Amniotic stem cell (primary cell): ENCODE measurements at regions not wholly inside any gene's neighbourhood (a gene's known extent, or its start where the extent isn't known, plus 50 kb on each side); places are given as distances from the start of the nearest gene placed in this dataset.
"Not testable (repeated sequence)": the region's sequence is repeated elsewhere in the genome, so short reads cannot be mapped to it uniquely, and the experiment has no call there.

Experiments used
- DNase-seq: peaks from one replicate; lab custom pipeline; 2025; lab: John Stamatoyannopoulos, UW

DNA sequence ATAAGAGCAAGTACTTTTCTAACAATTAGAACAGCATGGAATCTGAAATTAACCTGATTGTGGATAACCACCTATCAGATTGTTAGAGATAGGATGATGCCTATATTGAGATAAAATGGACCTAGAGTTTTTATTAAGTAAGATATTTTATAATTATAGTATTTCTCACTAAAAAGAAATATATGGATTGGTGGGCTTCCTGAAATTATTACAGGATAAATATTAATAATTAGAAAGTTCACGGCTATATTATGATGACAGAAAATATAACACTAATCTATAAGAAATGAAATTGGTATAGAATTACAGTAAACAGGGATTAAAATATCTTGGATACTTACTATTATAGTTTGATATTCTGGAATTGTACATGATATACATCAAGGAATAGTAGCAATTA, 378.0 kb upstream of the SPRY2 start:
- DNase-seq, result no peak

DNA sequence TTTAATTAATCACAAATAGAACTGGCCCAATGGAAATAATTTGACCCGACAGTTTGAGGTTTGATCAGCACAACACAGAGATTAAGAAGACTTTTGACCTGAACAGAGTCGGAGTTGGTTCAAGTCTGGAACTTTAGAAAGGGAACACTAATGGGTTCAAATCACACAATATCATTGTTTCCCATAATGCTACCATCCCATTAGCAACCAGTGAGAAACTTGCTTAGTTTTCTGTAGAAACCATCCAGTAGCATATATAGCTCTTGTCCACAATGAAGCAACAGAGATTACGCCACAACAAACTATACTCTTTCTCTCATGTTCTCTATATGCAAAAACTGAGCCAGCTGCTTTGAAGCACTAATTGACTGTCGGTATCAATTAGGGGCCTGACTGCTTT, 376.9 kb upstream of the SPRY2 start:
- no peak for DNase-seq

DNA sequence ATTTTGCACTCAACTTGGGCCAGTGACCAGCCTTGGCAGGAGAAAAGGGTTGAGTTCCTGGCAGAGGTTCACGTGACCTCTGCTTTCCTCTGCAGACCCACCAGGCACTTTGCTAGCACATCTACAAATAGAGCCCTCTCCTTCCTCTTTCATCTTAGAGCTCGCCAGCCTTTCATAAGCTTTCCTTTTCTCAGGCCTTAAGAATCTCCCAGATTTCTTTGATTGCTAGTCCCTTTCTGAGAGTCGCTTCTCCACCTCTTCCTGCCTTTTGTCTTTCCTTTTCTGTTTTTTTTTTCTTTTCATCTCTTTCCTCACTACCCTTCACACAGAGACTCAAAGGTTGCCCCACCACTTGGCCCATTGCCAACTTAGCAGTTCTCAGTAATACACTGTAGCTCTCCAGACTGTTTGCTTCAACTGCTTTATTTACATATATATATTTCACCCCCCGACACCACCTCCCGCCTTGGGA, 375.7 kb upstream of the SPRY2 start:
- DNase-seq, result no peak

DNA sequence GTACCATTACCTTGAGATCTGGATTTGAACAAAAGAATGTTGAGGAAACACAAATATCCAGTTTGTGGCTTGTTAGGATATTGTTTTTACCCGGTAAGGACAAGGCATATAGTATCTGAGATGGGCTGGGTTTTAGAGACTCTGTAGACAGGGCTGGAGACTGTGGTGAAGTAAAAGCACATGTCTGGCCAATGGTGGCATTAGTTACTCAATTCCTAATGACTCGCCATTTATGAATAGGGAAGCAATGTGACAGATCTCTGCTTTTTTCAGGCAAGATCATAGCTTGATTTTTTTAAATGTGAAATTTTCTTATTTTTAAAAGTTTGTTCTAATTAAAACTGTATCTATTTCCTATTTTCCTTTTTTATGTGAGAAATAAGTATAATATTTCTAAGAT, 371.1 kb upstream of the SPRY2 start:
- DNase-seq, result no peak

DNA sequence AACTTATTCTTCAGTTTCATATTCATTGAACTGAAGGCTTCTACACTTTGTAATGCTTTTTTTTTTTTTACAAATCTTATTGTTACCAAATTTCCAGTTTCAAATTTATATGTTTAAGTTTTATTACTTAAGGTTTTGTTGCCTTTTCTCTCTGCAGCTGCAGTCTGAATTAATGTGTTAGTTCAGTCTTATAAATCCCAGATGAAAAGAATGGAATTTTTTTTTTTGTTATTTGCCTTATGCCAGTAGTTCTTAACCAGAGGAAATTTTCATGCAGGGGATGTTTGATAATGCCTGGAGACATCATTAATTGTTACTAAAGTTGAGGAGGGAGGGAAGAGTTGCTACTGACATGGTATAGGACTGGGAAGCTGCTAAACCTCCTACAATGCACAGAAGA, 367.9 kb upstream of the SPRY2 start:
- DNase-seq, result no peak

DNA sequence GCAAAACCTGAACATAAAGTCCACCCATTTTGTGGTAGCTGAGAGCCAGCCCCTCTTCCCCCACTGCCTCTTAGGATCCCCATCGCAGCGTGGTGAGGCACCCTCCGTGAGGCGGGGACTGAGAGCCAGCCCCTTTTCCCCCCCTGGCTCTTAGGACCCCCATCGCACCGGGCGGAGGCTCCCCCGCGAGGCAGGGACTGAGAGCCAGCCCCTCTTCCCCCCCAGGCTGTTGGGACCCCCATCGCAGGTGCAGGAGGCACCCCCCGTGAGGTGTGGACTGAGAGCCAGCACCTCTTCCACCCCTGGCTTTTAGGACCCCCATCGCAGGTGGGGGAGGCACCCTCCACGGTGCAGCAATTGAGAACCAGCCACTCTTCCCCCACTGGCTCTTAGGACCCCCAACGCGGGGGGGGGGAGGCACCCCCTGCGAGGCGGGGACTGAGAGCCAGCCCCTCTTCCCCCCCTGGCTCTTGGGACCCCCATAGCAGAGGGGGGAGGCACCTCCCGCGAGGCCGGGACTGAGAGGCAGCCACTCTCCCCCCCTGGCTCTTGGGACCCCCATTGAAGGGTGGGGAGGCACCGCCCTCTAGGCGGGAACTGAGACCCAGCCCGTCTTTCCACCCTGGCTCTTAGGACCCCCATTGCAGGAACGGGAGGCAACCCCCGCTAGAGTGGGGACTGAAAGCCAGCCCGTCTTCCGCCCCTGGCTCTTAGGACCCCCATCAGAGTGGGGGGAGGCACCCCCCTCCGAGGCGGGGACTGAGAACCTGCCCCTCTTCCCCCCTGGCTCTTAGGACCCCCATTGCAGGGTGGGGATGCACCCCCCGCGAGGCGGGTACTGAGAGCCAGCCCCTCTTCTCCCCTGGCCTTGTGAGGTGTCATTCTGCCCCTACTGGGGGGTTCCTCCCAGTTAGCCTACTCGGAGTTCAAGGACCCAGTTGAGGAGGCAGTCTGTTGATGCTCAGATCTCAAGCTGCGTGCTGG, 366.4 kb upstream of the SPRY2 start:
- DNase-seq, result no peak

DNA sequence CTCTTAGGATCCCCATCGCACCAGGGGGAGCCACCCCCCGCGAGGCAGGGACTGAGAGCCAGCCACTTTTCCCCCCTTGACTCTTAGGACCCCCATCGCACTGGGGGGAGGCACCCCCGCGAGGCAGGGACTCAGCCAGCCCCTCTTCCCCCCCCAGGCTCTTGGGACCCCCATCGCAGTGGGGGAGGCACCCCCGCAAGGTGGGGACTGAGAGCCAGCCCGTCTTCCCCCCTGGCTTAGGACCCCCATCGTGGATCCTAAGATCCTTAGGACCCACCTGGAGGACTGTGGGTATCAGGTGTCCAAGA, 365.2 kb upstream of the SPRY2 start:
- no peak for DNase-seq

DNA sequence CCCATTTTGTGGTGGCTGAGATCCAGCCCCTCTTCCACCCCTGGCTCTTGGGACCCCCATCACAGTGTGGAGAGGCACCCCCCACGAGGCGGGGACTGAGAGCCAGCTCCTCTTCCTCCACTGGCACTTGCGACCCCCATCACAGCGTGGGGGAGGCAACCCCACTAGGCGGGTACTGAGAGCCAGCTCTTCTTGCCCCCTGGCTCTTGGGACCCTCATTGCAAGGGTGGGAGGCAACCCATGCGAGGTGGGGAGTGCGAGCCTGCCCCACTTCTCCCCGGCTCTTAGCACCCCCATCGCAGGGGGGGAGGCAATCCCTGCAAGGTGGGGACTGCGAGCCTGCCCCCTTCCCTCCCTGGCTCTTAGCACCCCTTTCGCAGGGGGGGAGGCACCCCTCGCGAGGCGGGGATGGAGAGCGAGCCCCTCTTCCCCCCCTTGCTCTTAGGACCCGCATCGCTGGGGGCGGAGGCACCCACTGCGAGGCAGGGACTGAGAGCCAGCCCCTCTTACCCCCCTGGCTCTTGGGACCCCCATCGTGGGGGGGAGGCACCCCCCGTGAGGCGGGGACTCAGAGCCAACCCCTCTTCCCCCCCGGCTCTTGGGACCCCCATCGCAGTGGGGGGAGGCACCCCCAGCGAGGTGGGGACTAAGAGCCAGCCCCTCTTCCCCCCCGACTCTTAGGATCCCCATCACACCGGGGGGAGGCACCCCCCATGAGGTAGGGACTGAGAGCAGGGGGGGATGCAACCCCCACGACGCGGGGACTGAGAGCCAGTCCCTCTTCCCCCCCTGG, 364.6 kb upstream of the SPRY2 start:
- no peak for DNase-seq

DNA sequence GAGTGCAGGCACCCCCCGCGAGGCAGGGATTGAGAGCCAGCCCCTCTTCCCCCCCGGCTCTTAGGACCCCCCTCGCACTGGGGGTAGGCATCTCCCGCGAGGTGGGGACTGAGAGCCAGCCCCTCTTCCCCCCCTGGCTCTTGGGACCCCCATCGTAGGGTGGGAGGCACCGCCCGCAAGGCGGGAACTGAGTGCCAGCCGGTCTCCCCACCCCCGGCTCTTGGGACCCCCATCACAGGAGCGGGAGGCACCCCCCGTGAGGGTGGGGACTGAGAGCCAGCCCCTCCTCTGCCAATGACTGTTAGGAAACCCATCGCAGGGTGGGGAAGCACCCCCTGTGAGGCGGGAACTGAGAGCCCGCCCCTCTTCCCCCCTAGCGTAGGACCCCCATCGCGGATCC, 363.4 kb upstream of the SPRY2 start:
- no peak for DNase-seq

DNA sequence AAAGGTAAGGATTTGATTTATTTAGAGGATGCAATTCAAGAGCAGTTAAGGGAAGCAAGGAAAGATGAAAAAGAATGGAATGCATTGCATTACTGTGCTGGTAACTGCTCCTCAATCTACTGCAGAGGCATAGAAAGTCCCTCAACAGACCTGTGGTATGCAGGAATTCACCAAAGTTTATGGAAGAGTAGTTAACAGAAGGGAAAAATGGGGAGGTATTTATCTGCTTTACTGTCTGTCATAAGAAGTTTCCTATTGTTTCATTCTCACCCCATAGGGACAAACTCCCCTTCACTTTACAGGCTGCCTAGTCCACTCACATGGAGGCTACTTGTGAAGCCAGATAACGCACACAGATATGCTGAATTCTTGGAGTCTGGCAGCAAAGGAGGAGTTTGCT, 354.9 kb upstream of the SPRY2 start:
- DNase-seq, result no peak

DNA sequence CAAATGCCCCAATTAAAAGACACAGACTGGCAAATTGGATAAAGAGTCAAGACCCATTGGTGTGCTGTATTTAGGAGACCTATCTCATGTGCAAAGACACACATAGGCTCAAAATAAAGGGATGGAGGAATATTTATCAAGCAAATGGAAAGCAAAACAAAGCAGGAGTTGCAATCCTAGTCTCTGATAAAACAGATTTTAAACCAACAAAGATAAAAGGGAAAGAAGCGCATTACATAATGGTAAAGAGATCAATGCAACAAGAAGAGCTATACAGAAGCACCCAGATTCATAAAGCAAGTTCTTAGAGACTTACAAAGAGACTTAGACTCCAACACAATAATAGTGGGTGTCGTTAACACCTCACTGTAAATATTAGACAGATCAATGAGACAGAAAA, 350.9 kb upstream of the SPRY2 start:
- not testable (repeated sequence) for DNase-seq

DNA sequence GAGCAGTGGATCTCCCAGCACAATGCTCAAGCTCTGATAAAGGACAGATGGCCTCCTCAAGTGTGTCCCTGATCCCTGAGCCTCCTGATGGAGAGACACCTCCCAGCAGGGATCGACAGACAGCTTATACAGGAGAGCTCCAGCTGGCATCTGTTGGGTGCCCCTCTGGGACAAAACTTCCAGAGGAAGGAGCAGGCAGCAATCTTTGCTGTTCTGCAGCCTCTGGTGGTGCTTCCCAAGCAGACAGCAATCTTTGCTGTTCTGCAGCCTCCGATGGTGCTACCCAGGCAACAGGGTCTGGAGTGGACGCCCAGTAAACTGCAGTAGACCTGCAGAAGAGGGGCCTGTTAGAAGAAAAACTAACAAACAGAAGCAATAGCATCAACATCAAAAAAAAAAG, 349.3 kb upstream of the SPRY2 start:
- DNase-seq, result no peak

DNA sequence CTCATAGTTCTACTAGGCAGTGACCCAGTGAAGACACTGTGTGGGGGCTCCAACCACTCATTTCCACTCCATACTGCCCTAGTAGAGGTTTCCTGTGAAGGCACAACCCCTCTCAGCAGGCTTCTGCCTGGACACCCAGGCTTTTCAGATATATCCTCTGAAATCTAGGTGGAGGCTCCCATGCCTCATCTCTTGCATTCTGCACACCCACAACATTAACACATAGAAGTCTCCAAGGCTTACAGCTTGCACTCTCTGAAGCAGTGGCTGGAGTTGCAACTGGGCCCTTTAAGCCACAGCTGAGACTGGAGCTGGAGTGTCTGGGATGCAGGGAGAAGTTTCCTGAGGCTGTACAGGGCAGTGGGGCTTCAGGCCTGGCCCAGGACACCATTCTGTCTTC, 347.7 kb upstream of the SPRY2 start:
- DNase-seq, result no peak

DNA sequence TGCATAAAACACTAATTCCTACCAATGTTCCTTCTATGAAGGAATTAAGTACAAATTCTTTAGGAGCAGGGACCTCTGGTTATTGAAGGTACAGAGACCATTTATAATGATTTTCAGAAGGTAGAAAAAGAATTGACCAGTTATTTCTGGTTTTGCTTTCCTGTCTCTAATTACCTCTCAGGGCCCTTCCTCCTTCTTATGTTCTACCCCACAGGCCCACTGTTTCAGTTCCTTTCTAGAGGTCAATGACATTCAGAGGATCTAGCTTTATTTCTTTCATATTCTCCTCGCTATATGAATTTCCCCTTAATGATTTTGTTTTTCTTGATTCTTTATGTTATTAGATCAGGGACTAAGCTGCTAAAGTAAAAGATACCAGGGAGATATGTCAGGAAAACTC, 345.0 kb upstream of the SPRY2 start:
- DNase-seq, result no peak

DNA sequence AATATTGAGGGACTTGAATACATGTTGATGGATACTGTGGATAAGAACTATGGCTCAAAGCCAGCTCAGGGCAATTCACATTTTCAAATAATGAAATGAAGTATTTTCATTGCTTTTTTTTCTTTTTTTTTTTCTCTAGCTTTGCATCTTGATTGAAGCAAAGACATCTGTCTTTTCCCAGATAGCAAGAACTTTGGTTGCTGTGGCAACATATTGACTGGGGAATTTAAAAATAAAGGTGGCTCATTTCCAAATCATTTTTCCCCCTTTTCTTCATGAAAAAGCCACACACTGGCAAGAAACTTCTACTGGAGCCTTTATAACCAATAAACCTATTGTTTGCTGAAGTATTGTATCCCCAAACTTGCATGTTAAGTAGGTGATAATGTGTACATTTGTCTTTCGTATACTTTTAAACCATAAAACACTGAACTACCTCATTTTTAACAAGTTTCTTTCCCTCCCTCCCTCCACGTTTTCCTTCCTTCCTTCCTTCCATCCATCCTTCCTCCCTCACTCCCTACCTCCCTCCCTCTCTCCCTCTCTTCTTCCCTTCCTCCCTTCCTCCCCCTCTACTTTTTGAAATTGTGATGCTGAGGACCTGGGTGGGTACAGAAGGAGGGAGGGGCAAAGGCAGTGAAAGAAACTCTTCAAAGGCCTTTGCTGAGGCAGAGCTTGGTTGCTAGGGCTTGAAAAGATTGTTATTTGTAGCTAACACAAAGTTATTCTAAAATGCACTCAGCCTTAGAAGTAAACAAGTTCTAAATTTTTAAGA, 343.5 kb upstream of the SPRY2 start:
- DNase-seq, result no peak

DNA sequence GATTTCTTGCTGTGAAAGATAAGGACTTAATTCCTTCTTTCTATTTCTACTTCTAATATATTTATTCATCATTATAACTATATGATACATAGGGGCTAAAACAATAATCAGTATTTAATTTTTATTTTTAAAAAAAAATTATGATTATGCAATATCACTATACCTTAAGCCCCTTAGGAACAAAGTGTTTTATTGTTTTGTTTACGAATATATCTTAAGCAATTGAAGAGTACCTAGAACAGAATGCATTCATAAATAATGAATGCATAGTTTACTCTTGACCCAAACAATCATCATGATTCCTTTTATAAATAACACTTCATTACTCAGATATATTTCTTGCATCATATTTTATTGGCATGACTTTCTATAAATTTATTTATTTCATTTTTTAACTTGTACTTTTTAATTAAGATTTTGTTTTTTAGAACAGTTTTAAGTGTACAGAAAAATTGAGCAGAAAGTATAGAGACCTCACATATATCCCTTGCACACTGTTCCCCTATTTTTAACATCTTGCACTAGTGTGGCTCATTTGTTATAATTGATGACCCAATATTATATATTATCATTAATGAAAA, 339.9 kb upstream of the SPRY2 start:
- DNase-seq, result no peak

DNA sequence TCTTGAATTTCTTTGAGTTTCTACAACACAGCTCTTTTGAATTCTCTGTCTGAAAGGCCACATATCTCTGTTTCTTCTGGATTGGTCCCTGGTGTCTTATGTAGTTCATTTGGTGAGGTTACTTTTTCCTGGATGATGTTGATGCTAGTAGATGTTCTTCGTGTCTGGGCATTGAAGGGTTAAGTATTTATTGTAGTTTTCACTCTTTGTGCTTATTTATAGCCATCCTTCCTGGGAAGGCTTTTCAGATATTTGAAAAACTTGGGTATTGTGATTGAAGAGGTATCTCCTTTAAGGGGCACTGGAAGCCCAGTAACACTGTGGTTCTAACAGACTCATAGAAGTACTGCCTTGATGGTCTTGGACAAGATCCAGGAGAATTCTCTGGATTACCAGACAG, 338.5 kb upstream of the SPRY2 start:
- DNase-seq, result no peak

DNA sequence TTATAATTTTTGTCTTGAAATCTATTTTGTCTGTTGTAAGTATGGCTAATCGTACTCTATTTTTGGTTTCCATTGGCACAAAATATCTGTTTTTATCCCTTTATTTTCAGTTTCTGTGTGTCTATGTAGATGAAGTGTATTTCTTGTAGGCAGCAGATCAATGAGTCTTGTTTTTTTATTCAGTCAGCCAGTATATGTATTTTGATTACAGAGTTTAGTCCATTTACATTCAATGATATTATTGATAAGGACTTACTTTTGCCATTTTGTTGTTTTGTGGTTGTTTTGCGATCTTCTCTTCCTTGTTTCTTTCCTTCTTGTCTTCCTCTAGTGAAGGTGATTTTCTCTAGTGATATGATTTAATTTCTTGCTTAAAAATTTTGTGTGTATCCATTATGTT, 336.3 kb upstream of the SPRY2 start:
- no peak for DNase-seq

DNA sequence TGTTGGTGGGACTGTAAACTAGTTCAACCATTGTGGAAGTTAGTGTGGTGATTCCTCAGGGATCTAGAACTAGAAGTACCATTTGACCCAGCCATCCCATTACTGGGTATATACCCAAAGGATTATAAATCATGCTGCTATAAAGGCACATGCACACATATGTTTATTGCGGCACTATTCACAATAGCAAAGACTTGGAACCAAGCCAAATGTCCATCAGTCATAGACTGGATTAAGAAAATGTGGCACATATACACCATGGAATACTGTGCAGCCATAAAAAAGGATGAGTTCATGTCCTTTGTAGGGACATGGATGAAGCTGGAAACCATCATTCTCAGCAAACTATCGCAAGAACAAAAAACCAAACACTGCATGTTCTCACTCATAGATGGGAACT, 334.5 kb upstream of the SPRY2 start:
- not testable (repeated sequence) for DNase-seq

DNA sequence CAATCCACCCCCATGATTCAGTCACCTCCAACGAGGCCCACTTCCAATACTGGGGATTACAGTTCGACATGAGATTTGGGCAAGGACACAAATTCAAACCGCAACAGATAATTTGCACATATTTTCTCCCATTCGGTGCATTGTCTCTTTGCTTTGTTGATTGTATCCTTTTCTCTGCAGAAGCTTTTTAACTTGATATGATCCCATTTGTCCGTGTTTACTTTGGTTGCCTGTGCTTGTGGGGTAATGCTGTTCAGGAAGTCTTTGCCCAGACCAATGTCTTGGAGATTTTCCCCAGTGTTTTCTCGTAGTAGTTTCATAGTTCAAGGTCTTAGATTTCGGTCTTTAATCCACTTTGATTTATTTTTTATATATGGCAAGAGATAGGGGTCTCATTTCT, 330.8 kb upstream of the SPRY2 start:
- DNase-seq, result no peak

DNA sequence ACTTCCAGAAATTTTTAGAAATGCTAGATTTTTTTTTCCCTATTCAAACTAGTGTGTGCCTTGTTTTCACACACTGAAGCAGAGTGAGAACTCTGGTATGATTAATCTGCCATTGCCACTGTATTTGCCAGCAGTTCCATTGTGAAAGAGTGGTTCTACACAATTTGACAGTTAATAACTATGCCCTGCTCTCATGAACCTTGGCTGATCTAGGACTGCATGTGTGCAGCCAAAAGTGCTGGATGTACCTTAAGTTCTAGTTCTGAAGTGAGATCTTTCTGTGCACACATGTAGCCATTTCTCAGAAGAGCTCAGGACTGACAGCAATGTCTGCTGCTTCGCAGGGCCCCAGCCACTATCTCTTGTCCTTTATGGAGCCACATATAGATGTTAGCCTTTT, 328.2 kb upstream of the SPRY2 start:
- no peak for DNase-seq

DNA sequence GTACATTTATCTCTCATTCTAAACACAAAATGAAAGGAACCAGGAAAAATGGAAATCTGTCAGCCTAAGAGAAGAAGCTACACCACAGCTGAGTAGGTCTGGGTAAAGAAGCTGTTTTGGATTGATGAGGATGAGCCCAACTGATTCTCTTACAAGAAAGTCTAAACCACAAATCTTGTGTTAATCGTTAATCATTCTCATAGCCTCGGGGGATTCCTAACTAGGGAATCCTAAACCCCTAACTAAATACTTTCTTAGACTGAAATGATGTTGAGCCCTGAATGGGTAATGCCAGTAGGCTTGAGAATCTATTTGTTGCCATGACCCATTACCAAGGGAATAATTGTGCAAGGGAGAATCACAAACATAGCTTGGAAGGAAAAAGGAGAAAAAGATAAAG, 327.5 kb upstream of the SPRY2 start:
- no peak for DNase-seq
